GM12891 (cell line): ENCODE measurements at regions not wholly inside any gene's neighbourhood (a gene's known extent, or its start where the extent isn't known, plus 50 kb on each side); places are given as distances from the start of the nearest gene placed in this dataset.

ENCODE experiments used
- PAX5 ChIP-seq: IDR thresholded peaks from 2 replicates; pipeline ENCODE4 v1.6.1; 2011; ENCODE audit warnings: low read length, moderate library complexity, mild to moderate bottlenecking; ENCODE audit not compliant: insufficient read depth, severe bottlenecking
- POLR2A ChIP-seq: IDR thresholded peaks from 2 replicates; pipeline ENCODE4 v1.6.1; 2011; ENCODE audit warnings: low read depth, low read length, control low read depth
- POLR2AphosphoS5 ChIP-seq: IDR thresholded peaks from 2 replicates; pipeline ENCODE4 v1.6.1; 2011; ENCODE audit warnings: low read depth, low read length, control low read depth
- POU2F2 ChIP-seq: IDR thresholded peaks from 2 replicates; pipeline ENCODE4 v1.6.1; 2011; ENCODE audit warnings: low read depth, mild to moderate bottlenecking, control low read depth, low read length, moderate library complexity
- SPI1 ChIP-seq: IDR thresholded peaks from 2 replicates; pipeline ENCODE4 v1.6.1; 2011; ENCODE audit warnings: low read depth, low read length, control low read depth
- TAF1 ChIP-seq: IDR thresholded peaks from 2 replicates; pipeline ENCODE4 v1.6.1; 2011; ENCODE audit warnings: low read depth, low read length, control low read depth

GRCh38 chr4:19425146-19425545 lies 826.6 kb upstream of the SLIT2 start:
- TF ChIP-seq TAF1 (no peak), POLR2A (no peak), SPI1 (no peak), POLR2AphosphoS5 (no peak), POU2F2 (no peak), PAX5 (no peak)
